Lung (tissue), 11 donors: ENCODE measurements at regions not wholly inside any gene's neighbourhood (a gene's known extent, or its start where the extent isn't known, plus 50 kb on each side); places are given as distances from the start of the nearest gene placed in this dataset.

Experiments
- ATAC-seq: fragments of 200-7000 bp; cut with Tn5 transposase; one replicate; pipeline ENCODE4 v1.9.1; 2020; ENCODE audit warnings: moderate number of reproducible peaks; ENCODE audit not compliant: insufficient read depth, low FRiP score
- DNase-seq, 3 donors: peaks; one replicate each; pipeline ENCODE4 v3.0.0-alpha.2; 2013 to 2017
- H3K27ac ChIP-seq, 2 donors: one replicate each; pipeline ENCODE4 v1.5.1; 2013; ENCODE audit warnings: mild to moderate bottlenecking in 2 of 2, moderate library complexity in 2 of 2, control low read depth in 1 of 2, inconsistent platforms in 1 of 2, low read depth in 1 of 2, low read length in 1 of 2
- H3K27me3 ChIP-seq, 3 donors: one replicate each; pipeline ENCODE4 v1.5.1; 2013; ENCODE audit warnings: low read length in 2 of 3; ENCODE audit not compliant: control insufficient read depth in 3 of 3, insufficient read depth in 3 of 3
- H3K36me3 ChIP-seq, 4 donors: one replicate each; pipeline ENCODE4 v1.5.1; 2013; ENCODE audit warnings: low read length in 4 of 4, mild to moderate bottlenecking in 1 of 4, moderate library complexity in 1 of 4; ENCODE audit not compliant: control insufficient read depth in 4 of 4, insufficient read depth in 4 of 4
- H3K4me1 ChIP-seq, 5 donors: one replicate each; pipeline ENCODE4 v1.5.1; 2013; ENCODE audit warnings: low read length in 5 of 5, mild to moderate bottlenecking in 2 of 5, moderate library complexity in 1 of 5; ENCODE audit not compliant: control insufficient read depth in 5 of 5, insufficient read depth in 5 of 5
- H3K4me3 ChIP-seq: one replicate; pipeline ENCODE4 v1.5.1; 2013; ENCODE audit warnings: mild to moderate bottlenecking, control low read depth, moderate library complexity
- H3K9ac ChIP-seq, 2 donors: one replicate each; pipeline ENCODE4 v1.5.1; 2013; ENCODE audit warnings: low read length in 2 of 2, control low read depth in 1 of 2; ENCODE audit not compliant: insufficient read depth in 1 of 2
- H3K9me3 ChIP-seq, 4 donors: one replicate each; pipeline ENCODE4 v1.5.1; 2013; ENCODE audit warnings: low read length in 3 of 4, mild to moderate bottlenecking in 1 of 4, moderate library complexity in 1 of 4; ENCODE audit not compliant: control insufficient read depth in 4 of 4, insufficient read depth in 3 of 4
- CTCF ChIP-seq: IDR thresholded peaks from 2 replicates; pipeline ENCODE4 v1.5.1; 2012; ENCODE audit warnings: mild to moderate bottlenecking; ENCODE audit errors: control extremely low read depth, extremely low read depth
- WGBS, 2 donors: extraction: QIAGEN DNeasy Blood & Tissue Kit; methylation state at CpG; one replicate each; pipeline ENCODE4 v1.1.7; 2013; 5-methylcytosine and 5-hydroxymethylcytosine counted together
- donor health status: control.
- donor health status: control.
- donor health status: Bipolar disorder and iron deficiency.
- donor health status: healthy.
- donor health status: DM: yes; HTN: yes; CAD: no.

- TF ChIP-seq CTCF: no peak
- Histone ChIP-seq H3K4me1 (no peaks in the 10 kb centered on the region), H3K9ac (no peak overlapping the region), H3K4me3 (no peak overlapping the region), H3K27ac (no peak overlapping the region), H3K27me3 (no peaks in the 10 kb centered on the region), H3K36me3 (no peaks in the 10 kb centered on the region), H3K9me3 (no peaks in the 10 kb centered on the region)
- no peak for ATAC-seq
- DNase-seq: no peak
- 91 to 93% methylated on average over 2 of the region's 2 CpGs for WGBS, 2 donors
These were observed 209.9 kb upstream of the CDH20 start for GRCh38 chr18:61123309-61123708.

- Histone ChIP-seq H3K4me1 (no peaks in the 10 kb centered on the region), H3K9ac (no peak overlapping the region), H3K9me3 (no peaks in the 10 kb centered on the region), H3K27ac (no peak overlapping the region), H3K27me3 (no peaks in the 10 kb centered on the region), H3K36me3 (no peaks in the 10 kb centered on the region), H3K4me3 (no peak overlapping the region)
- 42 to 46% methylated on average over 6 of the region's 6 CpGs for whole genome bisulfite sequencing, 2 donors
- ATAC-seq: no peak
- no peak for TF ChIP-seq CTCF
- DNase-seq: peak in 1 of 3 donors; percentile 24
These were observed 205.3 kb upstream of the CDH20 start for GRCh38 chr18:61127714-61128467.

- Histone ChIP-seq H3K9ac (no peak overlapping the region), H3K9me3 (no peaks in the 10 kb centered on the region), H3K4me3 (no peak overlapping the region), H3K27ac (no peak overlapping the region), H3K27me3 (no peaks in the 10 kb centered on the region), H3K36me3 (no peaks in the 10 kb centered on the region), H3K4me1 (no peaks in the 10 kb centered on the region)
- DNase-seq (no peak), ATAC-seq (no peak)
- TF ChIP-seq CTCF: no peak
These were observed 204.2 kb upstream of the CDH20 start for GRCh38 chr18:61129001-61129400.

GRCh38 chr18:61132031-61132430, 201.2 kb upstream of the CDH20 start:
- H3K27ac ChIP-seq: no peak overlapping the region
- no peaks in the 10 kb centered on the region for H3K9me3 ChIP-seq
- H3K36me3 ChIP-seq: no peaks in the 10 kb centered on the region
- ATAC-seq (no peak), DNase-seq (no peak)
- no peak for TF ChIP-seq CTCF
- no peaks in the 10 kb centered on the region for H3K4me1 ChIP-seq
- H3K27me3 ChIP-seq: no peaks in the 10 kb centered on the region
- H3K4me3 ChIP-seq: no peak overlapping the region
- no peak overlapping the region for H3K9ac ChIP-seq
- WGBS, 2 donors: 86 to 93% methylated on average over 2 of the region's 2 CpGs
